Islet of Langerhans (tissue), 1 donor: ENCODE measurements at regions not wholly inside any gene's neighbourhood (a gene's known extent, or its start where the extent isn't known, plus 50 kb on each side); places are given as distances from the start of the nearest gene placed in this dataset.
"Not testable (repeated sequence)": the region's sequence is repeated elsewhere in the genome, so short reads cannot be mapped to it uniquely, and the experiment has no call there.

Source experiments
- FAIRE-seq: peaks from one replicate; lab custom pipeline; 2011; peaks lifted over from hg19 to GRCh38; lab: Jason Lieb, UNC

DNA sequence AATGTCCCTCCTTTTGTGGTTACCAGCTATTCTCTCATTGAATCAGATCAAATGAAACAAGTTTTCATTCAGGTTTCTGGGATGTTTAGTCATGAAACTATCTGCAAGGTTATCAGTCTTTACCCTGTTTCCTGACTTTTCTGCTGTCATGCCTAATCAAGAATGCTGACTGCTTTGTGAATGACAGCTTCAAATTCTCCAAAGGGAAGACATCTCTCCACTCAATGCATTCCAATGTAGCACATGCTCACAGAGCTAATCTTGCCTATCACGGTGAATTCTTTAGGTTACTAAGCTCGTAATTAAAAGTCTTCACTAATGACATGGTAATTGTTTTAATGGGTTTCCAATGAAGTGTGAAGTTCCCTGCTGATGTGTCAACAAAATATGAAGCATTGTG is 1068.5 kb downstream of the PCDH7 start:
- no peak for FAIRE-seq

DNA sequence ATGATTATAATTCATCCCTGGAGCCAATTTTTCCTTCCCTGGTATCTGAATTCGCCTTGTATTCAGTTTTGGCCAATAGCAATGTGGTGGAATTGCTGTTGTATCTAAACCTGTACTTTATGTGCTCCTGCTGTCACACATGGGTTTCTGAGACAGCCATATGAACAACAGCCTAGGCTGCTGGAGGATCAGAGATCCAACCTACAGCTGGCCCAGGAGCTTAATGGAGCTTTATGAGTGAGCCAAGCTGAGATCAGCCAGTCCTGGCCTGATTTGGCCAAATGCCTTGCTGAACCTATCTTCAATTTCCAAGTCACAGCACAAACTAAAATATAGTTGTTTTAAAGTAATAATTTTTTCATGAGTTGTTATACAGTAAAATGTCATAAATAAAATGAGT is 1071.5 kb downstream of the PCDH7 start:
- FAIRE-seq: no peak

- FAIRE-seq: no peak
Measured at GRCh38 chr4:31793907-31794306, 1073.7 kb downstream of the PCDH7 start.

DNA sequence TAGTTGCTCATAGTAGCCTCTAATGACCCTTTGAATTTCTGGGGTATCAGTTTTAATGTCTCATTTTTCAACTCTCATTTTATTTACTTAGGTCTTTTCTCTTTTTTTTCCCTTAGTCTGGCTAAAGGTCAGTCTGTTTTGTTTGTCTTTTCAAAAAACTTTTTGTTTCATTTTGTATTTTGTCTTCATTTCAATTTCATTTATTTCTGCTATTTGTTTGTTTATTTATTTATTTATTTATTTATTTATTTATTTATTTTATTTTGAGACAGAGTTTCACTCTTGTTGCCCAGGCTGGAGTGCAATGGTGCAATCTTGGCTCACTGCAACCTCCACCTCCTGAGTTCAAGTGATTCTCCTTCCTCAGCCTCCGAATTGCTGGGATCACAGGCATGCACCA is 1076.9 kb downstream of the PCDH7 start:
- FAIRE-seq: not testable (repeated sequence)

DNA sequence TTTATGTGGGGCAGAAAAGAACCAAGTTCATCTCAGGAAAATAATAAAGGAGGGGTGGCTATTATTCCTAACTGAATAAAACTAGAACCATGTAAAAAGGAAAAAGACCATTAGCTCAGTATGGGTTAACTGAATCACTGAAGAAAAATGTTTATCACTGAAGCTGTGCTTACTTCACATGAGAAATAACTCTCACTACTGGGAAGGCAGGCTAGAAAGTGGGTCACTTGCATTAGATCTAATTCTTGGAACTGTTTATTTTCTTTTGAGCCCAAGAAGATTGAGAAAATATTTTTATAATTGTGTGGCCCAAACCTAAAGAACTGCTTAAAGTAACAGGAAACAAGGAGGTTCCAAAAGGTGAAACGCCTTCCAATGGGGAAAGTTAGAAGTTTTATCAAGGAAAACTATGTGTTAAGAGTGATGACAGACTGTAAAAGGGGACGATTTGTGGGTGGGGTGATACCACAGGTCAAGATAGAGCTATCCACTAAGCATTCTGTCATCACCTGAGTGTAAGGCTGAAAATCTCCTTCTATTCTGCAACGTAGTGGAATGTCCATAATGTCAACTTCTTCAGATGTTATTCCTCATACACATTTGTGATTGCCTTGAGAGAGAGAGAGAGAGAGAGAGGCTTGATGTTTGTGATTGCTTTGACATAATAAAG is 1083.5 kb downstream of the PCDH7 start:
- FAIRE-seq: no peak

DNA sequence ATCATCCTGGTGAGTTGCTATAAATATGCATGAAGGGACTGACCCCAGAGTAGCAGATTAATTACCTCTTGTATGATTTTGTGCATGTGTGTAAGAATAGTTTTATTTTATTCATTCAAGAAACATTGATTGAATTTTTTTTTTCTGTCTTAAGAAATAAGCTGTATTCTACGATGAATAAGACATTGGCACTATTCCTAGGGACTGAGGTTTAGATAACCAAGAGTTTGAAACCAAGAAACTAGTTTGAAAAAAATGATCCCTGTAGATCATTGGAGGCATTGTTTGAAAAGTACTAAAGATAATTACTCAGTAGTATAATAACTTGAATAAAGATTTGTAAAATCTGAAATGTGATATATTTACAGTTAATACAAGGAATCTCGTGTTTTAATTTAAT is 1086.9 kb downstream of the PCDH7 start:
- no peak for FAIRE-seq

- no peak for FAIRE-seq
Measured at GRCh38 chr4:31844350-31844749, 1124.2 kb downstream of the PCDH7 start.

DNA sequence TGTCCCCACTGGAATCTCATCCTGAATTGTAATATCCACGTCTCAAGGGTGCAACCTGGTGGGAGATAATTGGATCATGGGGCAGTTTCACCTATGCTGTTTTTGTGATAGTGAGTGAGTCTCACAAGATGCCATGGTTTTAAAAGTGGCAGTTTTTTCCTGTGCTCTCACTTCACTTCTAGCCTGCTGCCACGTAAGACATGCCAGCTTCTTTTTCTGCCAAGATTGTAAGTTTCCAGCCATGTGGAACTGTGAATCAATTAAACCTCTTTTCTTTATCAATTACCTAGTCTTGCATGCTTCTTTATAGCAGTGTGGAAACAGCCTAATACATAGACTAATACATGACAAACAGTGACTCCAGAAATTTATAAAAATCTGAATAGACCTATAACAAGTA is 1131.8 kb downstream of the PCDH7 start:
- no peak for FAIRE-seq

DNA sequence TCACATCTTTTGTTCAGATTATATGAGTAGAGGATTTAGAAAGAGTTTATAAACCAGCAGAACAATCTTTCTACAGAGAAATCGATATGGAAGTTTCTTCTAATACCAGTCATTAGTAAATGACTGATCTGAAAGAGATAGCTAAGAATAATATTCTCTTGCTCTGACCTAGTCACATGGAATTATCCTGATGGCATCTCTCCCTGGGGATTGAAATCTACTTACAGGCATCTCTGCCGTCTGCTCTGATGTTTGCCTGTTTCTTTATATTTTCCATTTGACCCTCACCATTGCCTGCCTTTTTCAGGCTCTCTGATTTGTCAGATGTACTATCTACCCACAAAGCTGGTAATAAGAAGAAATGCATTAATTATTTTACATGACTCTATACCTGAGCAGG is 1157.3 kb downstream of the PCDH7 start:
- FAIRE-seq: no peak

DNA sequence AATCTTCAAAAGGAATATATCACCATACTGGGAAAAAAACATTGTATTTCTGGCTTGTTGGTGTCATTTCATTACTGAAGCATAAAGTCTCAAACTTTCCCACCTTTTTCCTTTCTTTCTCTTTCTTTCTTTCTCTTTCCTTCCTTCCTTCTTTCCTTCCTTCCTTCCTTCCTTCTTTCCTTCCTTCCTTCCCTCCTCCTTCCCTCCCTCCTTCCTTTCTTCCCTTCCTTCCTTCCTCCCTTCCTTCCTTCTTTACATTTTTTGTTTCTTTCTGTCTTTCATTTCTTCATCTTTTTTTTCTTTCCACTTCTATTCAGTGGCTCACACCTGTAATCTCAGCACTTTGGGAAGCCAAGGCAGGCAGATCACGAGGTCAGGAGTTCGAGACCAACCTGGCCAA is 1160.7 kb downstream of the PCDH7 start:
- not testable (repeated sequence) for FAIRE-seq

DNA sequence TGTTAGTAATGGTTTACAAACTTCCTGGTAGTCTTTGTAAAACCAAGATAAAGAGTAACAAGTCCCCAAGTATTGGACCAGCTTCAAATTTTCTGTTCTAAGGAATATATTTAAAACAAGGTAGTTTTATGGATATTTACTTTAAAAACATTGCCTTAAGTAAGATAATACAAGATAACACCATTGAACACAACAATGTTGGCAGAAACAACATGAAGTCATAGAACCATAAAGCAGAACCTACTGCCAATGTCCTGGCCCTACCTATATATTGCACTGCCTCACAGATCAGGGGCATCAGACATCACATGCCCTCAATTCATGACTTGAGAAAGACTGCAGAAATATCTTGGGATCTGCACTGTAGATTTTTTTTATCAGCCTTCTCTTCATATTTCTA is 1176.2 kb downstream of the PCDH7 start:
- no peak for FAIRE-seq

GRCh38 chr4:31905363-31905762 is 1185.2 kb downstream of the PCDH7 start:
- no peak for FAIRE-seq

DNA sequence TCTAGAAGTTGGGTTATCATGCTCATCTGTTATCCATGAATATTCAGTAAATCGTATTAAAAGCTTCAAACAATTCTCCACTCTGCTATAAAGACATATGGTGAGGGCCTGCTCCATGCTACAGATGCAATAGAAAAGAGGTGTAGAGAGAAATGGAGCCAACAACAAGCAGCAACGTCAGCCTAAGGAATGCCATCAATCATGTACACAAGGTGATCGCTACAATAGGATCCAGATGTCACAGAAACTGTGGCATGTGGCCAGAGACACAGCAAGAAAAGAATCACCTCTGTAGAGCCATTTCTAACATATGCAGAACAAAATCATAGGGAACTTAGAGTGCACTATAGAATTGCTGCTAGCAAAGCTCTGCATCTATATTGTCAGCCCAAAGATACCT is 1188.1 kb downstream of the PCDH7 start:
- FAIRE-seq: no peak

DNA sequence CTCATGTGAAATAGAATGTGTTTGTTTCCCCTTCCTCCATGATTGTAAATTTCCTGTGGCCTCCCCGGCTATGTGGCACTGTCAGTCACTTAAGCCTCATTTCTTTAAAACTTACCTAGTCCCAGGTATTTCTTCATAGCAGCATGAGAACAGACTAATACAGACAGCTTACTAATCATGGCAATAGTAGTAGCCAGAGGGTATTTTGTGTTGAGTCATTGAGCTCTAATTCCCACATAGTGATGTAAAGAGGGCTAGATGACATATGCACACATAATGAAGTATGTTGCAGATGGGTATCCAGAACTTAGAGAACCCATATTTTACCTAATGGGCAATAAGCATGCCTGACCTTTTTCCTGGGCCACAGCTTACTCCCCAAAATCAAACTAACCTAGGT is 1197.2 kb downstream of the PCDH7 start:
- FAIRE-seq: no peak

GRCh38 chr4:31918891-31919290 is 1198.7 kb downstream of the PCDH7 start:
- no peak for FAIRE-seq

DNA sequence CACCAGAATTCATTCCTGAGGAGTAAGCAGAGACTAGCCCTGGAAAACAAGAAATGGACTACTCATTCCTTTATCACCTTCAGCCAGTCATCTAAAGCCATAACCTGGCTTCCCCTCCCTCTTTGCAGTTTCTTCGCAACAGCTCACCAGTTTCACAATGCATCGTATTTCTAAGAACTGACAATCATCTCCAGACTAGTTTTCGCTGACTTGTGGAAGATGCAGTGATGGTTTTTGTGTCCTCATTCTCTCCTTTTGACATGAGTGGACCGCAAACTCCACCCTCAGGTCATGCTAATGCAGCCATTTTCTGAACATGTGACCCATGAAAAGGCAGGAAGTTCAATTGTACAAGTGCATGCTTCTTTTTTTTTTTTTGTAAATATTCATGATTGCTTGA is 1203.5 kb downstream of the PCDH7 start:
- FAIRE-seq: no peak

- FAIRE-seq: no peak
Measured at GRCh38 chr4:31929676-31930345, 1209.6 kb downstream of the PCDH7 start.

DNA sequence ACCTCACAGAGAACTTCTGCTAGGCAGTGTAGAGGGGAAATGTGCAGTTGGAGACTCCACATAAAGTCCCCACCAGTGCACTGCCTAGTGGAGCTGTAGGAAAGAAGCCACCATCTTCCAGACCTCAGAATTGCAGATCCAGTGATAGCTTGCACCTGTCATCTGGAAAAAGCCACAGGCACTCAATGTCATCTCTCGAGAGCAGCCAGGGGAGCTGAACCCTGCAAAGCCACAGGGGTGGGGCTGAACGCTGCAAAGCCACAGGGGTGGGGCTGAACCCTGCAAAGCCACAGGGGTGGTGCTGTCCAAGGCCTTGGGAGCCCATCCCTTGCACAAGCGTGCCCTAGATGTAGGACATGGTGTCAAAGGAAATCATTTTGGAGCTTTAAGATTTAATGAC is 1226.3 kb downstream of the PCDH7 start:
- FAIRE-seq: no peak

- FAIRE-seq: no peak
Measured at GRCh38 chr4:31947101-31947500, 1226.9 kb downstream of the PCDH7 start.

DNA sequence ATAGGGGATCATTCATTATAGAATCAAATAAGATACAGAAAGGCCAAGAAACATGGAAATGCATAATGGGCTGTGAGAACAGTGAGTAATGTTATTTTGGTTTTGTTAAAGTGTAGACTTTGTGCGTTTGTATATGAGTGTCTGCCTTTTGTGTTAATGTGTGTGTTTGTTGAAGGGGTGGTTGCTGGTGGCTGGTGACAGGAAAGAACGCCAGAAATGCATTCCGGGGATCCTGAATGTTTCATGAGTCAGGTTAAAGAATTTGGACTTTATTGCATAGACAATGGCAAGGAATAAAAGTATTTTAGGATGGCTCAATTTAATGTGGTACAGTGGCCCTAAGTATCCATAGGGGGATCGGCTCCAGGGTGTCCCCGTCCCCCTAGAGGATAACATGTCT is 1228.9 kb downstream of the PCDH7 start:
- no peak for FAIRE-seq

DNA sequence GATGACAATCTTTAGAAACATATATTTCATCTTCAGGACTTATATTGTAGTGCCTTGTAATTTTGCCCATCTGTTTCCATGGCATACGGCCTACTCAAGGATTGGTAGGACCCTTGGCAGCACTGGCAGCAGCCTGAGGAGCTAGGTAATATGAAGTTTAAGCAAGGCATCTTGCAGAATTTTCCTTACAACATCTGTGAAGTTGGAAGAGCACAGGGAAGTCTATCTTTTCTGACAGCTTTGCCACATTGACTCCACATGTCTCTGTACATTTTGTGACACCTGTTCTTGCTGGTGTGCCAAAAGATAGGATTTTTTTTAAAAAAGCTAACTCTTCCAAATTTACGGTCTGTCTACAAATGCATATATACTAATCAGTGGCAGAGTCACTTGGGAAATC is 1235.2 kb downstream of the PCDH7 start:
- FAIRE-seq: no peak

DNA sequence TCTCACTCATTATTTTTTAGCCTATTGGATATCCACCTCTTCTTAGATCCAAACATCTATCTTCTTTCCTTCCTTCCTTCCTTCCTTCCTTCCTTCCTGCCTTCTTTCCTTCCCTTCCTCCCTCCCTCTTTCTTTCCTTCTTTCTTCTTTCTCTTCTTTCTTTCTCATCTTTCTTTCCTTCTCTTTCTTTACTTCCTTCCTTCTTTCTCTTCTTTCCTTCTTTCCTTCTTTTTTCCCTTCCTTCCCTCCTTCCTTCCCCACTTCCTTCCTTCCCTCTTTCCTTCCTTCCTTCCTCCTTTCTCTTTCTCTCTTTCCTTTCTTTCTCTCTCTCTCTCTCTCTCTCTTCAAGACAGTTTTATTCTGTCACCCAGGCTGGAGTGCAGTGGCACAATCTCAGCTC is 1239.8 kb downstream of the PCDH7 start:
- FAIRE-seq: no peak

- no peak for FAIRE-seq
Measured at GRCh38 chr4:31964685-31965084, 1244.5 kb downstream of the PCDH7 start.

DNA sequence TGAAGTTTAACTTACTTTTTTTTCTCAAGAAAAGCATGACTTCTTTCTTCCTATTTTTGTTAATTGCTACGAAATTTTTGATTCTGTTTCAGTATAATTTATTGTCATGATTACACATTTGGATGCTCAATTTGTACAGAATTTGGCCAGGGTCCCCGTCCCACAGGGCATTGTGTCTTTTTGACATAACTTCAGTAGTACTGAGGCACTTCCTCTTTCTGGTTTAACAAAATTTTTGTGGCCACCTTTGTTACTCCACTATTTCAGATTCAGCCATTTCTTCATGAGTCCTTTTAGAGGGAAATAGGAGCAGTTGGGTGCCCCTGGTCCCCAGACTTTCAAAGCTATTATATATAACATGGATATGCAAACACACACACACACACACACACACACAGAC is 1248.7 kb downstream of the PCDH7 start:
- FAIRE-seq: no peak
